Liver (tissue), 7 donors: ENCODE measurements at regions not wholly inside any gene's neighbourhood (a gene's known extent, or its start where the extent isn't known, plus 50 kb on each side); places are given as distances from the start of the nearest gene placed in this dataset.
"Not testable (repeated sequence)": the region's sequence is repeated elsewhere in the genome, so short reads cannot be mapped to it uniquely, and the experiment has no call there.

ENCODE experiments used
- DNase-seq: peaks from one replicate; pipeline ENCODE4 v3.0.0-alpha.2; 2017; ENCODE audit warnings: low spot score
- H3K27ac ChIP-seq, 2 donors: one replicate each; pipeline ENCODE4 v1.7.0; 2013; ENCODE audit warnings: inconsistent platforms in 2 of 2, low read length in 2 of 2, control low read depth in 1 of 2, low read depth in 1 of 2, mild to moderate bottlenecking in 1 of 2
- H3K27me3 ChIP-seq, 4 donors: one replicate each; pipeline versions ENCODE4 v1.6.1 to v1.7.0; 2013; ENCODE audit warnings: low read length in 3 of 4, inconsistent platforms in 1 of 4, mild to moderate bottlenecking in 1 of 4, moderate library complexity in 1 of 4; ENCODE audit not compliant: control insufficient read depth in 4 of 4, insufficient read depth in 4 of 4
- H3K36me3 ChIP-seq, 4 donors: one replicate each; pipeline versions ENCODE4 v1.6.1 to v1.7.0; 2013; ENCODE audit warnings: low read length in 3 of 4, mild to moderate bottlenecking in 3 of 4, low read depth in 1 of 4, moderate library complexity in 1 of 4; ENCODE audit not compliant: control insufficient read depth in 4 of 4, insufficient read depth in 3 of 4
- H3K4me1 ChIP-seq, 4 donors: one replicate each; pipeline versions ENCODE4 v1.6.1 to v1.7.0; 2013; ENCODE audit warnings: low read length in 3 of 4, mild to moderate bottlenecking in 3 of 4, moderate library complexity in 1 of 4; ENCODE audit not compliant: control insufficient read depth in 4 of 4, insufficient read depth in 4 of 4
- H3K4me3 ChIP-seq, 3 donors: one replicate each; pipeline versions ENCODE4 v1.6.1 to v1.7.0; 2013; ENCODE audit warnings: low read length in 3 of 3, control low read depth in 1 of 3, low read depth in 1 of 3, mild to moderate bottlenecking in 1 of 3
- H3K9ac ChIP-seq, 2 donors: one replicate each; pipeline ENCODE4 v1.7.0; 2013; ENCODE audit warnings: low read length in 2 of 2, mild to moderate bottlenecking in 2 of 2, moderate library complexity in 2 of 2, control low read depth in 1 of 2, low read depth in 1 of 2
- H3K9me3 ChIP-seq, 4 donors: one replicate each; pipeline versions ENCODE4 v1.6.1 to v1.7.0; 2013; ENCODE audit warnings: low read length in 3 of 4; ENCODE audit not compliant: control insufficient read depth in 4 of 4
- ATF3 ChIP-seq: IDR thresholded peaks from 2 replicates; pipeline ENCODE4 v1.6.1; 2016; ENCODE audit warnings: antibody characterized with exemption
- EGR1 ChIP-seq, 2 donors: IDR thresholded peaks; 2 replicates each; pipeline ENCODE4 v1.6.1; 2016 to 2018; ENCODE audit warnings: antibody characterized with exemption in 2 of 2, low read depth in 2 of 2
- FOXA1 ChIP-seq: IDR thresholded peaks from 2 replicates; pipeline ENCODE4 v1.6.1; 2016; ENCODE audit warnings: antibody characterized with exemption
- FOXA2 ChIP-seq: IDR thresholded peaks from 2 replicates; pipeline ENCODE4 v1.6.1; 2016; ENCODE audit warnings: antibody characterized with exemption
- HNF4A ChIP-seq, 2 donors: conservative IDR thresholded peaks; 2 replicates each; pipeline ENCODE4 v1.6.1; 2016; ENCODE audit warnings: antibody characterized with exemption in 2 of 2, mild to moderate bottlenecking in 2 of 2
- HNF4G ChIP-seq: IDR thresholded peaks from 2 replicates; pipeline ENCODE4 v1.6.1; 2016; ENCODE audit warnings: antibody characterized with exemption
- JUND ChIP-seq, 2 donors: IDR thresholded peaks; 2 replicates each; pipeline ENCODE4 v1.6.1; 2016; ENCODE audit warnings: antibody characterized with exemption in 2 of 2
- MAX ChIP-seq: IDR thresholded peaks from 2 replicates; pipeline ENCODE4 v1.6.1; 2016; ENCODE audit warnings: antibody characterized with exemption
- RXRA ChIP-seq, 2 donors: IDR thresholded peaks; 2 replicates each; pipeline ENCODE4 v1.6.1; 2017 to 2018; ENCODE audit warnings: antibody characterized with exemption in 2 of 2, mild to moderate bottlenecking in 1 of 2
- SP1 ChIP-seq: IDR thresholded peaks from 2 replicates; pipeline ENCODE4 v1.6.1; 2018; ENCODE audit warnings: antibody characterized with exemption, mild to moderate bottlenecking
- TAF1 ChIP-seq: conservative IDR thresholded peaks from 2 replicates; pipeline ENCODE4 v1.6.1; 2016; ENCODE audit warnings: antibody characterized with exemption, mild to moderate bottlenecking
- ZBTB33 ChIP-seq: IDR thresholded peaks from 2 replicates; pipeline ENCODE4 v1.6.1; 2016; ENCODE audit warnings: antibody characterized with exemption
- WGBS: extraction: QIAGEN DNeasy Blood & Tissue Kit; methylation state at CpG from one replicate; pipeline ENCODE4 v1.1.7; 2013; 5-methylcytosine and 5-hydroxymethylcytosine counted together
- donor health status: healthy.
- donor health status: healthy.
- donor health status: healthy.
- donor health status: healthy.

- no peaks in the 10 kb centered on the region for H3K27me3 ChIP-seq
- H3K9ac ChIP-seq = no peak overlapping the region
- no peak for DNase-seq
- no peaks in the 10 kb centered on the region for H3K36me3 ChIP-seq
- TF ChIP-seq EGR1 (IDR thresholded peaks at IDR 0.05; ENCODE audit: low read depth in 2 of 2) (no peak), MAX (no peak), FOXA2 (no peak), RXRA (IDR thresholded peaks at IDR 0.05) (no peak), ATF3 (no peak), FOXA1 (no peak), SP1 (no peak), TAF1 (no peak), ZBTB33 (no peak), JUND (IDR thresholded peaks at IDR 0.05) (no peak)
- H3K4me1 ChIP-seq = peaks cover 0 to 13% (median 2%) of the 10 kb centered on the region in 4 donors
- no peaks in the 10 kb centered on the region for H3K9me3 ChIP-seq
- 76% methylated on average over 1 of the region's 1 CpG for WGBS
- no peak overlapping the region for H3K4me3 ChIP-seq
- H3K27ac ChIP-seq = no peak overlapping the region
These were observed 221.9 kb upstream of the ALCAM start for GRCh38 chr3:105144837-105145236.

GRCh38 chr3:105145511-105145910 lies 221.2 kb upstream of the ALCAM start:
- H3K4me3 ChIP-seq = no peak overlapping the region

GRCh38 chr3:105149197-105149596 lies 217.5 kb upstream of the ALCAM start:
- not testable (repeated sequence) for H3K27ac ChIP-seq, DNase-seq, H3K4me3 ChIP-seq, H3K9ac ChIP-seq, H3K27me3 ChIP-seq, H3K36me3 ChIP-seq, H3K9me3 ChIP-seq
- H3K4me1 ChIP-seq = peaks cover 0 to 20% (median 4%) of the 10 kb centered on the region in 4 donors
- WGBS = 91% methylated on average over 3 of the region's 3 CpGs

More at GRCh38 chr3:105145511-105145910, 221.2 kb upstream of the ALCAM start:
- H3K36me3 ChIP-seq = no peaks in the 10 kb centered on the region
- no peak for DNase-seq
- peaks cover 0 to 17% (median 2%) of the 10 kb centered on the region in 4 donors for H3K4me1 ChIP-seq
- no peaks in the 10 kb centered on the region for H3K9me3 ChIP-seq
- H3K27ac ChIP-seq = no peak overlapping the region
- no peak for TF ChIP-seq FOXA2
- no peak for TF ChIP-seq HNF4A (conservative IDR thresholded peaks at IDR 0.05)
- no peak for TF ChIP-seq ZBTB33
- no peak for TF ChIP-seq ATF3
- TF ChIP-seq HNF4G = no peak
- 69% methylated on average over 1 of the region's 1 CpG for WGBS
- no peaks in the 10 kb centered on the region for H3K27me3 ChIP-seq
- H3K9ac ChIP-seq = no peak overlapping the region
